H9 (cell line): ENCODE measurements at regions not wholly inside any gene's neighbourhood (a gene's known extent, or its start where the extent isn't known, plus 50 kb on each side); places are given as distances from the start of the nearest gene placed in this dataset.

Source experiments
- DNase-seq: peaks from one replicate; pipeline ENCODE4 v3.0.0-alpha.2; 2017
- H2AFZ ChIP-seq: one replicate; pipeline ENCODE4 v1.6.1; 2013; ENCODE audit warnings: mild to moderate bottlenecking, low read length, control low read depth, moderate library complexity
- H2AK5ac ChIP-seq: 2 replicates; pipeline ENCODE4 v1.6.1; 2013; ENCODE audit warnings: low read length, control low read depth, mixed read lengths; ENCODE audit not compliant: insufficient read length
- H2BK120ac ChIP-seq: one replicate; pipeline ENCODE4 v1.6.1; 2013; ENCODE audit warnings: low read depth, mild to moderate bottlenecking, low read length, control low read depth, inconsistent platforms; ENCODE audit not compliant: poor library complexity, severe bottlenecking
- H2BK12ac ChIP-seq: 2 replicates; pipeline ENCODE4 v1.6.1; 2013; ENCODE audit warnings: low read length, control low read depth, mixed read lengths, low read depth; ENCODE audit not compliant: insufficient read length
- H2BK15ac ChIP-seq: 2 replicates; pipeline ENCODE4 v1.6.1; 2013; ENCODE audit warnings: low read depth, low read length, control low read depth
- H2BK20ac ChIP-seq: one replicate; pipeline ENCODE4 v1.6.1; 2013; ENCODE audit warnings: low read depth, mild to moderate bottlenecking, low read length, control low read depth, inconsistent platforms; ENCODE audit not compliant: poor library complexity, severe bottlenecking
- H2BK5ac ChIP-seq: 2 replicates; pipeline ENCODE4 v1.6.1; 2013; ENCODE audit warnings: low read length, control low read depth, mixed read lengths; ENCODE audit not compliant: insufficient read length
- H3K14ac ChIP-seq: 2 replicates; pipeline ENCODE4 v1.6.1; 2013; ENCODE audit warnings: low read length, control low read depth; ENCODE audit not compliant: insufficient read depth
- H3K18ac ChIP-seq: 2 replicates; pipeline ENCODE4 v1.6.1; 2013; ENCODE audit warnings: low read depth, mild to moderate bottlenecking, mixed read lengths, low read length, control low read depth; ENCODE audit not compliant: insufficient read length
- H3K23ac ChIP-seq: 2 replicates; pipeline ENCODE4 v1.6.1; 2013; ENCODE audit warnings: low read length, control low read depth, mixed read lengths, low read depth; ENCODE audit not compliant: insufficient read length
- H3K23me2 ChIP-seq: 2 replicates; pipeline ENCODE4 v1.6.1; 2013; ENCODE audit warnings: low read depth, mild to moderate bottlenecking, mixed read lengths, low read length, control low read depth; ENCODE audit not compliant: insufficient read length, poor library complexity, severe bottlenecking
- H3K27ac ChIP-seq: 2 replicates; pipeline ENCODE4 v1.5.1; 2013; ENCODE audit warnings: low read length, control low read depth, mixed read lengths, low read depth; ENCODE audit not compliant: insufficient read length
- H3K27me3 ChIP-seq: 2 replicates; pipeline ENCODE4 v1.6.1; 2013; ENCODE audit warnings: low read length, control low read depth, inconsistent platforms; ENCODE audit not compliant: insufficient read depth
- H3K4ac ChIP-seq: 2 replicates; pipeline ENCODE4 v1.6.1; 2013; ENCODE audit warnings: low read depth, mild to moderate bottlenecking, control low read depth, inconsistent platforms, low read length, moderate library complexity
- H3K4me1 ChIP-seq: 2 replicates; pipeline ENCODE4 v1.6.1; 2013; ENCODE audit warnings: low read length, control low read depth, inconsistent platforms; ENCODE audit not compliant: insufficient read depth
- H3K4me2 ChIP-seq: 2 replicates; pipeline ENCODE4 v1.6.1; 2013; ENCODE audit warnings: low read length, control low read depth, mixed read lengths; ENCODE audit not compliant: insufficient read length, insufficient read depth
- H3K56ac ChIP-seq: 2 replicates; pipeline ENCODE4 v1.6.1; 2013; ENCODE audit warnings: low read depth, mild to moderate bottlenecking, mixed read lengths, low read length, control low read depth; ENCODE audit not compliant: insufficient read length
- H3K79me1 ChIP-seq: 2 replicates; pipeline ENCODE4 v1.6.1; 2013; ENCODE audit warnings: low read depth, mild to moderate bottlenecking, moderate library complexity, low read length, control low read depth, inconsistent platforms; ENCODE audit not compliant: insufficient read depth, poor library complexity, severe bottlenecking
- H3K79me2 ChIP-seq: 2 replicates; pipeline ENCODE4 v1.6.1; 2013; ENCODE audit warnings: low read length, control low read depth, inconsistent platforms; ENCODE audit not compliant: insufficient read depth
- H3K9ac ChIP-seq: 2 replicates; pipeline ENCODE4 v1.6.1; 2013; ENCODE audit warnings: low read length, control low read depth, mixed read lengths; ENCODE audit not compliant: insufficient read length; ENCODE audit errors: extremely low read depth
- H3K9me3 ChIP-seq: one replicate; pipeline ENCODE4 v1.6.1; 2013; ENCODE audit warnings: low read depth, low read length, inconsistent platforms; ENCODE audit not compliant: control insufficient read depth
- H3T11ph ChIP-seq: one replicate; pipeline ENCODE4 v1.6.1; 2013; ENCODE audit warnings: mild to moderate bottlenecking, low read length, control low read depth, inconsistent platforms
- H4K20me1 ChIP-seq: one replicate; pipeline ENCODE4 v1.6.1; 2013; ENCODE audit not compliant: control insufficient read depth, insufficient read length, insufficient read depth
- H4K5ac ChIP-seq: 2 replicates; pipeline ENCODE4 v1.6.1; 2013; ENCODE audit warnings: low read depth, mild to moderate bottlenecking, mixed read lengths, low read length, control low read depth; ENCODE audit not compliant: insufficient read length
- H4K8ac ChIP-seq: replicated peaks from 2 replicates; pipeline ENCODE4 v1.6.1; 2013; ENCODE audit warnings: low read length, control low read depth, mixed read lengths, low read depth; ENCODE audit not compliant: insufficient read length
- H4K91ac ChIP-seq: 2 replicates; pipeline ENCODE4 v1.6.1; 2013; ENCODE audit warnings: low read depth, mild to moderate bottlenecking, moderate library complexity, mixed read lengths, low read length, control low read depth; ENCODE audit not compliant: insufficient read length
- H3K27ac Mint-ChIP-seq, 3 experiments: 2 replicates in 2 of 3; 3 replicates in 1 of 3; pipeline ENCODE4 v1.8.0; 2020 to 2021; ENCODE audit warnings: mixed read lengths in 3 of 3, mild to moderate bottlenecking in 1 of 3, moderate library complexity in 1 of 3
- H3K27me3 Mint-ChIP-seq: 2 replicates; pipeline ENCODE4 v1.8.0; 2021; ENCODE audit warnings: low read depth, mild to moderate bottlenecking, moderate library complexity, mixed read lengths
- H3K36me3 Mint-ChIP-seq, 3 experiments: 2 replicates in 2 of 3; 3 replicates in 1 of 3; pipeline ENCODE4 v1.8.0; 2020 to 2021; ENCODE audit warnings: low read depth in 3 of 3, mixed read lengths in 3 of 3; ENCODE audit not compliant: insufficient read depth in 1 of 3
- H3K4me1 Mint-ChIP-seq, 2 experiments: 2 replicates each; pipeline ENCODE4 v1.8.0; 2020; ENCODE audit warnings: mixed read lengths in 2 of 2
- H3K4me3 Mint-ChIP-seq, 2 experiments: 2 replicates in 1 of 2; 3 replicates in 1 of 2; pipeline ENCODE4 v1.8.0; 2020 to 2021; ENCODE audit warnings: mild to moderate bottlenecking in 2 of 2, mixed read lengths in 2 of 2, moderate library complexity in 1 of 2
- H3K9me3 Mint-ChIP-seq, 2 experiments: 2 replicates in 1 of 2; 3 replicates in 1 of 2; pipeline ENCODE4 v1.8.0; 2020; ENCODE audit warnings: mild to moderate bottlenecking in 2 of 2, mixed read lengths in 2 of 2, moderate library complexity in 1 of 2
- WGBS: extraction: QIAGEN DNeasy Blood & Tissue Kit; methylation state at CpG from one replicate; pipeline ENCODE4 v1.1.7; 2013; ENCODE audit warnings: missing lambda C conversion rate, low lambda C conversion rate, mixed read lengths; ENCODE audit not compliant: insufficient read length; ENCODE audit errors: extremely low coverage; 5-methylcytosine and 5-hydroxymethylcytosine counted together
- TF ChIP-seq, protein P1 (sequence below): fragments of 200-600 bp; sonication (generic); conservative IDR thresholded peaks from 3 replicates; pipeline ENCODE4 v1.8.0; 2021; ENCODE audit warnings: antibody characterized with exemption, mild to moderate bottlenecking

DNA sequence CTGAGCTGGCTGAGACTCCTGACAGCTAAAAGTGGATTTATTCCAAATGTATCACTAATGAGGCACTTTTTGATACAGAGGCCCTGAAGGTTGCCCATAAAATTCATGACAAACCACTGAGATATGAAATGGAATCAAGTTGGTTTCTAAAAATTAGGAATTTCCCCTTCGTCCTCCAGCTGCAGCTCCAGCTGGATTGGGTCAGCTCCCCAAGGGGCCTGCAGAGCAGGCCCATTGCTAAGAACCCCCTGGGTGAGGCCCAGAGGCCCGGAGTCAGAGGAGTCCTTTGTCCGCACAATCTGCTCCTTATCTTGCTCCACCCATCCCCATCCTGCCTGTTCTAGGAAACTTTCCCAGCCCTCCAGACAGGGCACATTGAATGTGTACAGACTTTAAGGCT, 163.5 kb upstream of the TOP1 start:
- Mint-ChIP-seq H3K27me3 (no peaks in the 10 kb centered on the region; the same call in none of the 2 replicates), H3K4me1 (peaks cover 9% of the 10 kb centered on the region in 2 experiments), H3K27ac (no peak overlapping the region), H3K9me3 (no peaks in the 10 kb centered on the region), H3K4me3 (no peak overlapping the region), H3K36me3 (no peaks in the 10 kb centered on the region; a peak in 1 of 7 replicates)
- no peak overlapping the region for H2BK120ac ChIP-seq
- no peaks in the 10 kb centered on the region; the same call in 1 of the 2 replicates for H3K4me1 ChIP-seq
- no peak overlapping the region for H3K27ac ChIP-seq
- whole genome bisulfite sequencing, result no CpG with 5 or more reads among the region's 3 CpGs
- H3K56ac ChIP-seq, result no peak overlapping the region
- no peaks in the 10 kb centered on the region for H3K23me2 ChIP-seq
- no peak overlapping the region for H4K91ac ChIP-seq
- H3K9ac ChIP-seq, result no peak overlapping the region
- H3K23ac ChIP-seq, result no peak overlapping the region
- H4K8ac ChIP-seq, result no peak overlapping the region
- no peaks in the 10 kb centered on the region for H4K20me1 ChIP-seq
- no peak overlapping the region for H2BK5ac ChIP-seq
- no peak overlapping the region for H2AFZ ChIP-seq
- DNase-seq, result no peak
- H3K79me2 ChIP-seq, result no peaks in the 10 kb centered on the region
- no peaks in the 10 kb centered on the region for H3K9me3 ChIP-seq
- H3K27me3 ChIP-seq, result no peaks in the 10 kb centered on the region
- no peak overlapping the region for H2AK5ac ChIP-seq
- H2BK15ac ChIP-seq, result no peak overlapping the region
- no peak overlapping the region for H3K18ac ChIP-seq
- no peak overlapping the region for H4K5ac ChIP-seq
- H3T11ph ChIP-seq, result no peak overlapping the region
- no peak overlapping the region for H2BK20ac ChIP-seq
- H3K14ac ChIP-seq, result no peak overlapping the region
- no peaks in the 10 kb centered on the region for H3K79me1 ChIP-seq
- H3K4me2 ChIP-seq, result no peak overlapping the region
- no peak overlapping the region for H3K4ac ChIP-seq
- TF ChIP-seq, protein P1, sequence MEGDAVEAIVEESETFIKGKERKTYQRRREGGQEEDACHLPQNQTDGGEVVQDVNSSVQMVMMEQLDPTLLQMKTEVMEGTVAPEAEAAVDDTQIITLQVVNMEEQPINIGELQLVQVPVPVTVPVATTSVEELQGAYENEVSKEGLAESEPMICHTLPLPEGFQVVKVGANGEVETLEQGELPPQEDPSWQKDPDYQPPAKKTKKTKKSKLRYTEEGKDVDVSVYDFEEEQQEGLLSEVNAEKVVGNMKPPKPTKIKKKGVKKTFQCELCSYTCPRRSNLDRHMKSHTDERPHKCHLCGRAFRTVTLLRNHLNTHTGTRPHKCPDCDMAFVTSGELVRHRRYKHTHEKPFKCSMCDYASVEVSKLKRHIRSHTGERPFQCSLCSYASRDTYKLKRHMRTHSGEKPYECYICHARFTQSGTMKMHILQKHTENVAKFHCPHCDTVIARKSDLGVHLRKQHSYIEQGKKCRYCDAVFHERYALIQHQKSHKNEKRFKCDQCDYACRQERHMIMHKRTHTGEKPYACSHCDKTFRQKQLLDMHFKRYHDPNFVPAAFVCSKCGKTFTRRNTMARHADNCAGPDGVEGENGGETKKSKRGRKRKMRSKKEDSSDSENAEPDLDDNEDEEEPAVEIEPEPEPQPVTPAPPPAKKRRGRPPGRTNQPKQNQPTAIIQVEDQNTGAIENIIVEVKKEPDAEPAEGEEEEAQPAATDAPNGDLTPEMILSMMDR, result no peak
- no peak overlapping the region for H2BK12ac ChIP-seq
